Nephron progenitor cell (in vitro differentiated cells): ENCODE measurements at regions not wholly inside any gene's neighbourhood (a gene's known extent, or its start where the extent isn't known, plus 50 kb on each side); places are given as distances from the start of the nearest gene placed in this dataset.

ENCODE experiments used
- DNase-seq: peaks from one replicate; pipeline ENCODE4 v3.0.0; 2021
- H3K27ac Mint-ChIP-seq: 2 replicates; pipeline ENCODE4 v1.8.0; 2021; ENCODE audit warnings: mild to moderate bottlenecking, moderate library complexity, mixed read lengths
- H3K27me3 Mint-ChIP-seq: 2 replicates; pipeline ENCODE4 v1.8.0; 2021; ENCODE audit warnings: mild to moderate bottlenecking, low read depth, mixed read lengths; ENCODE audit not compliant: poor library complexity
- H3K36me3 Mint-ChIP-seq: 2 replicates; pipeline ENCODE4 v1.8.0; 2021; ENCODE audit warnings: low read depth, mixed read lengths
- H3K4me1 Mint-ChIP-seq: 2 replicates; pipeline ENCODE4 v1.8.0; 2021; ENCODE audit warnings: mixed read lengths
- H3K4me3 Mint-ChIP-seq: 2 replicates; pipeline ENCODE4 v1.8.0; 2021; ENCODE audit warnings: mild to moderate bottlenecking, moderate library complexity, mixed read lengths
- H3K9me3 Mint-ChIP-seq: 2 replicates; pipeline ENCODE4 v1.8.0; 2021; ENCODE audit warnings: mild to moderate bottlenecking, moderate library complexity, mixed read lengths
- TF ChIP-seq, protein P1 (sequence below): fragments of 200-600 bp; sonication (generic); IDR thresholded peaks from 2 replicates; pipeline ENCODE4 v1.5.0; 2021; ENCODE audit warnings: antibody characterized with exemption

DNA sequence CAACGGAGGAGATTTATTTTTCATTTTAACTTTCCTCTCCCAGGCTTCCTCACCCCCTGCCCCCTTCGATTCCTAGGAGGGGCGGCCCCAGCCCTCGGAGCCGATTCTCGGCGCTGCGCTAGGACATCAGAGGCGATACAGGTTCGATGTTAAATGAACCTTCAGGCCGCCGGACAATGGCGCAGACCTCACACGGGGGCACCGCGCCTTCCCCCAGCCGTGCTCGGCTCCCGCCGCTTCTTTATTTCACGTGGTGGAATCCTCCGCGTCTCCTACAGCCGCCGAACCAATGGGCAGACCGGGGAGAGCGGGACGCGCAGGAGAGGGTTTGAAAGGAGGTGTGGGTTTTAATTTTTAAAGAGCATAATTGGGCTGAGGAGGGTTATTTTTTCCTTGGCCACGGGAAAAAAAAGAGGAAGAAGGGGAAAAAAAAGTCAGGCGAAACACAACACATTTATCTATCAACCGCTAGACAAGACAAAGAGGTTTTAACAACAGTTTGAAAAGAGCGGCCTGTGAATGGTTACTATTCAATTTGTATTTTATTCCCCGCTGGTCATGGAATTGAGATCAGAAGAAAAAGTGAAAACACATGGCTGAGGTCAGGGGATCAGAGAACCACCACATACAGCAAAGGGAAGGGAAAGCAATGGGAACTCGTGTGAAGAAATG, 126.8 kb downstream of the TMEM174 start:
- TF ChIP-seq, protein P1, sequence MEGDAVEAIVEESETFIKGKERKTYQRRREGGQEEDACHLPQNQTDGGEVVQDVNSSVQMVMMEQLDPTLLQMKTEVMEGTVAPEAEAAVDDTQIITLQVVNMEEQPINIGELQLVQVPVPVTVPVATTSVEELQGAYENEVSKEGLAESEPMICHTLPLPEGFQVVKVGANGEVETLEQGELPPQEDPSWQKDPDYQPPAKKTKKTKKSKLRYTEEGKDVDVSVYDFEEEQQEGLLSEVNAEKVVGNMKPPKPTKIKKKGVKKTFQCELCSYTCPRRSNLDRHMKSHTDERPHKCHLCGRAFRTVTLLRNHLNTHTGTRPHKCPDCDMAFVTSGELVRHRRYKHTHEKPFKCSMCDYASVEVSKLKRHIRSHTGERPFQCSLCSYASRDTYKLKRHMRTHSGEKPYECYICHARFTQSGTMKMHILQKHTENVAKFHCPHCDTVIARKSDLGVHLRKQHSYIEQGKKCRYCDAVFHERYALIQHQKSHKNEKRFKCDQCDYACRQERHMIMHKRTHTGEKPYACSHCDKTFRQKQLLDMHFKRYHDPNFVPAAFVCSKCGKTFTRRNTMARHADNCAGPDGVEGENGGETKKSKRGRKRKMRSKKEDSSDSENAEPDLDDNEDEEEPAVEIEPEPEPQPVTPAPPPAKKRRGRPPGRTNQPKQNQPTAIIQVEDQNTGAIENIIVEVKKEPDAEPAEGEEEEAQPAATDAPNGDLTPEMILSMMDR, result no peak
- Mint-ChIP-seq H3K27me3 (peaks cover 94% of the 10 kb centered on the region), H3K4me3 (peak overlapping the region; percentile 75), H3K27ac (no peak overlapping the region), H3K36me3 (no peaks in the 10 kb centered on the region), H3K9me3 (no peaks in the 10 kb centered on the region), H3K4me1 (peaks cover 58% of the 10 kb centered on the region)
- peak; percentile 40 for DNase-seq

DNA sequence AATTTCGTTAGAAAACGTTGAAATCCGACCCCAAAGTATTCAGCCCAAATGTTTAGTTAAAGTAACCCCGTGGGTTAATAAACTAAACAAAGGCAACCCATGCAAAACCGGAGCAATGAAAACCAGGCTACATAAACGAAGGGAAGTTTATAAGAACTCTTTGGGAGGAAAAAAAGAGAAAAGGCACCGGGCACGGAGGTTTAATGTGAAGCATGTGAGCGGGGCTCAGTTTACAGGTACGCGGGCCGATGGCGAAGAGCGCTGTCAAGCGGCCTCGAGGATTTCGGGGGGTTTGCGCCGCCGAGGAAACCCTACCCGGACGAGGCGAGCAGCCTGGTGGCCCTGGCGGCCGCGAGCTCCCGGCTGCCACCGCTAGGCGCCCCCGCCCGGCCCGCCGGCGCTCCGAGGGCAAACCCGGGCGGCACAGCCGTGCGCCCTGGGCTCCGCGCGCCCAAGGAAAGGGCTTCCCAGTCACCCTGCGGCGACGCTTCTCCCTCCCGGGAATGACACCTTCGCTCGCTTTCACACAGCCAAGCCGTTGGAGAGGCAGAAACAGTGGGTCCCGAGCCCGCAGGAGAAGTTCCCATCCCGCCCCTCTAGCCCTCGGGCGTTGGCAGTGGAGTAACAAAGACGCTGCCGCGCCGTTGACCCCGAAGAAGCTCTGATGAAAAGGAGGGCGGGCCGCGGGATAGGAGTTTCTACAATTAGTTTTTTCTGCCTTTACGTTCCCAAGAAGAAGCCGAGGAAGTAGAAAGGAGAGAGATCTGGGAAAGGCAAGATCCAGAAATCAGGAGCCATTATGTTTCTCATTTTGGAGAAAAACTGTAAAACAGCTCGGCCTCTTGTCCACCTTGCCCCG, 126.0 kb downstream of the TMEM174 start:
- peaks cover 56% of the 10 kb centered on the region for H3K4me1 Mint-ChIP-seq
- H3K27me3 Mint-ChIP-seq, result peaks cover 91% of the 10 kb centered on the region
- H3K4me3 Mint-ChIP-seq, result peak overlapping the region; percentile 75
- H3K36me3 Mint-ChIP-seq, result no peaks in the 10 kb centered on the region
- no peaks in the 10 kb centered on the region for H3K9me3 Mint-ChIP-seq
- no peak overlapping the region for H3K27ac Mint-ChIP-seq
- TF ChIP-seq, protein P1, result peak; percentile 30
- peak; percentile 65 for DNase-seq

DNA sequence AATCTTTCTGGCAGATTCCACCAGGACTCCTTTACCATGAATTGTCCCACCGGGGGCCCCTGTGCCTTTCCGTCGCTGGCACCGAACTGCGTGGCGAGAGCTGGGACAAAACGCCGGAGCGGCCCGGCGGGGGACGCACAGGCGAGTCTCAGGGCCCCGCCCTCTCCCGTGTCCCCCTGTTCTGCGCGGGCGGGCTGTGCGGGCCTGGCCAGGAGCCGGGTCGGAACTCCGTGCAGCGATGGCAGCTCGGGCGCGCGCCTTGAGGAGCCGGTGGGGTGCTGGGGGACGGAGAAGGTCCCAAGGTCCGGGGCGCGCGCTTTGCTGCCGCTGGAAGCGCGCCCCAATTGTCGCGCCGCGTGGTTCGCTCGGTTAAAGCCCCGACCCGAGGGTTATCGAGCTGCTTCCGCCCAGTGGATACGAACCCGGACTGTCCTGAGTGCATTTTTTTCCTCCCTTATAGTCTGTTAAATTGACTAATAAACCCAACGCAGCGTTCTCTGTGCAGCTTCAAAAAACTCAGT, 125.3 kb downstream of the TMEM174 start:
- H3K27ac Mint-ChIP-seq, result no peak overlapping the region
- peaks cover 88% of the 10 kb centered on the region for H3K27me3 Mint-ChIP-seq
- peak; percentile 39 for DNase-seq
- peak overlapping the region; percentile 75 for H3K4me3 Mint-ChIP-seq
- no peaks in the 10 kb centered on the region for H3K9me3 Mint-ChIP-seq
- TF ChIP-seq, protein P1, result no peak
- H3K36me3 Mint-ChIP-seq, result no peaks in the 10 kb centered on the region
- H3K4me1 Mint-ChIP-seq, result peaks cover 51% of the 10 kb centered on the region

DNA sequence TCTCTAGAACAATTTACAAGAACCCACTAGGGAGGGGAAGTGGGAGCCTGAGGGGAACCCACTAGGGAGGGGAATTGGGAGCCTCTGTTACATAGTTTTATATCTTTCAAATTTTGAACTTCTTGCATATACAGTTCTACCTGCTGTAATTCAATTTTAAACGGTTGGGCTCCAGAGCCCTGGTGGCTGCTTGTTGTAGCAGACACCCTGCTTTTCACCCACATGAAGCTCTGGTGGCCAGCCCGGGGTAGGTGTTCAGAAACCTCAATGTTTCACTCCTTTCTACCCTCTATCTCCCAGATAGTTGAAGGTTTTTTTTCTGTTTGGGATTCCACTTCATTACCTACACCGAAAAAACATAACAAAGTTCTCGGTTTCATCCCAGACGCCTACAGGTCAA, 124.4 kb downstream of the TMEM174 start:
- H3K36me3 Mint-ChIP-seq, result no peaks in the 10 kb centered on the region
- no peak overlapping the region for H3K27ac Mint-ChIP-seq
- no peak for DNase-seq
- H3K9me3 Mint-ChIP-seq, result no peaks in the 10 kb centered on the region
- TF ChIP-seq, protein P1, result no peak
- H3K27me3 Mint-ChIP-seq, result peaks cover 79% of the 10 kb centered on the region
- H3K4me1 Mint-ChIP-seq, result peaks cover 46% of the 10 kb centered on the region
- peak overlapping the region; percentile 30 for H3K4me3 Mint-ChIP-seq

DNA sequence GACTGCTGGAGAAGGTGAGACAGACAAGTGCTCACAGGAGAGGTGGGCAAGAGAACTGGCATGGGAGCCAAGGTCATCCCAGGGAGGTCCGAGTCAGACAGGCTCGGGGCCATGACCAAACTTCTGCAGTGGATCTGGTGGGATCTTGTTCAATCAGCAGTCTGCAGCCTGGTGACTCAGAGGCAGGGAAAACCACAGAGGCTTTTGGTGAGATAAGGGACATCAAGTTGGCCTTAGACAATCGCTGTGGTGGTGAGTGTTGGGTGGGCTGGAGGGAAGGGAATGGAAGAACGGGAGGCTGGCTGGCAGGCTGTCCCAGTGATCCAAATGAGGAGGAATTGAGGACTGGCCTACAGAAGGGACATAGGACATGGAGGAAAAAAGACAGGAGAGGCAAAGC, 123.8 kb downstream of the TMEM174 start:
- DNase-seq, result no peak
- TF ChIP-seq, protein P1, result no peak
- no peaks in the 10 kb centered on the region for H3K36me3 Mint-ChIP-seq
- H3K9me3 Mint-ChIP-seq, result no peaks in the 10 kb centered on the region
- peaks cover 40% of the 10 kb centered on the region for H3K4me1 Mint-ChIP-seq
- H3K27ac Mint-ChIP-seq, result no peak overlapping the region
- peak overlapping the region; percentile 9 for H3K4me3 Mint-ChIP-seq
- H3K27me3 Mint-ChIP-seq, result peaks cover 77% of the 10 kb centered on the region
